CD4-positive, CD25-positive, alpha-beta regulatory T cell (primary cell): ENCODE measurements at regions not wholly inside any gene's neighbourhood (a gene's known extent, or its start where the extent isn't known, plus 50 kb on each side); places are given as distances from the start of the nearest gene placed in this dataset.
"Not testable (repeated sequence)": the region's sequence is repeated elsewhere in the genome, so short reads cannot be mapped to it uniquely, and the experiment has no call there.

ENCODE experiments used
- ATAC-seq, 2 donors: fragments of 150-1000 bp; cut with Tn5 transposase; one replicate each; pipeline ENCODE4 v1.10.0; 2021; ENCODE audit warnings: low read depth in 2 of 2, moderate number of reproducible peaks in 2 of 2, moderate library complexity in 1 of 2
- DNase-seq, 3 donors: peaks; one replicate each; pipeline versions ENCODE4 v3.0.0 to v3.0.0-alpha.2; 2012 to 2022; ENCODE audit warnings: mixed read lengths in 1 of 3
- H3K27ac ChIP-seq: one replicate; pipeline ENCODE4 v1.7.0; 2013; ENCODE audit warnings: mild to moderate bottlenecking, low read length; ENCODE audit not compliant: insufficient read depth, poor library complexity, severe bottlenecking
- H3K27me3 ChIP-seq: one replicate; pipeline ENCODE4 v1.7.0; 2013; ENCODE audit warnings: low read length; ENCODE audit not compliant: control insufficient read depth, insufficient read depth
- H3K36me3 ChIP-seq: one replicate; pipeline ENCODE4 v1.7.0; 2013; ENCODE audit warnings: mild to moderate bottlenecking, low read length, moderate library complexity; ENCODE audit not compliant: control insufficient read depth, insufficient read depth
- H3K4me1 ChIP-seq: 2 replicates; pipeline ENCODE4 v1.7.0; 2013; ENCODE audit warnings: mild to moderate bottlenecking, low read length; ENCODE audit not compliant: insufficient read depth, control insufficient read depth, poor library complexity, severe bottlenecking
- H3K4me3 ChIP-seq: one replicate; pipeline ENCODE4 v1.7.0; 2013; ENCODE audit warnings: low read depth, mild to moderate bottlenecking, low read length, moderate library complexity
- H3K9me3 ChIP-seq, 2 experiments: 1 replicate in 1 of 2; 2 replicates in 1 of 2; pipeline ENCODE4 v1.7.0; 2013; ENCODE audit warnings: low read length in 2 of 2, mild to moderate bottlenecking in 1 of 2, moderate library complexity in 1 of 2; ENCODE audit not compliant: control insufficient read depth in 2 of 2
- H3K27ac Mint-ChIP-seq, 3 donors: one replicate each; pipeline ENCODE4 v1.8.0; 2020 to 2022; ENCODE audit warnings: mild to moderate bottlenecking in 3 of 3, mixed read lengths in 3 of 3, moderate library complexity in 2 of 3
- H3K27me3 Mint-ChIP-seq: one replicate; pipeline ENCODE4 v1.8.0; 2022; ENCODE audit warnings: mild to moderate bottlenecking, mixed read lengths
- H3K36me3 Mint-ChIP-seq: one replicate; pipeline ENCODE4 v1.8.0; 2020; ENCODE audit warnings: mixed read lengths
- H3K4me1 Mint-ChIP-seq, 4 donors: one replicate each; pipeline ENCODE4 v1.8.0; 2020 to 2022; ENCODE audit warnings: mixed read lengths in 4 of 4, mild to moderate bottlenecking in 1 of 4
- H3K4me3 Mint-ChIP-seq, 4 donors: one replicate each; pipeline ENCODE4 v1.8.0; 2020 to 2022; ENCODE audit warnings: mild to moderate bottlenecking in 4 of 4, mixed read lengths in 4 of 4, moderate library complexity in 3 of 4
- H3K9me3 Mint-ChIP-seq, 7 donors: one replicate each; pipeline ENCODE4 v1.8.0; 2020 to 2022; ENCODE audit warnings: mixed read lengths in 7 of 7, mild to moderate bottlenecking in 3 of 7, moderate library complexity in 2 of 7

DNA sequence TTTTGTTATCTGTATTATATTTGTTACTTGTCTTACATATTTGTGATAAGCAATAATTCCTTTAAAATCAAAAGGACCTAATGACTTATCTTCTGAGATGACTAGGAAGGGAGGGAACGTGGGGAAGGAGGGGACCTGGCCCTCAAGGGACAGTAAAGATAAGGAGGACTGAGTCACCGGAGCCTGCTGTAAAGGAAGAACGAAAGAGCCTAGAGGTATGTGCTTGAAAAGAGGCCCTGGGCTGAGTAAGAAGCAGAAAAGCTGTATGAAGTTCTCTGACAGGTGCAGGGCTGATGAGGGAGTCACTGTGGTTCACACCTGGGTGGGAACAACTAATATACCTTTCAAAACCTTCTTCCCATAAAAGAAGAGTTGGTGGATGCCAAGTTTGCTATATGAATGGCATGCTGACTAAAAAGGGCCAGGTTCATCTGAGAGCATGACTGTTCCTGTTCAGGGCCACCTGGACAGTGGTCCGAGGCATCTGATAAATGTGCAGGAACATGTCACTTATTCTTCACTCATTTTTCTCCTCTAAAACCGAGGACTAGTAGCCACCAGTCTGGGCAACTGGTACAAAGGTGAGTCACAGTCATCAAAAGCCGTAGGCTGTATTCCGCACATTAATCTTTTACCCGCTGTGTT, 111.3 kb downstream of the TNFAIP3 start:
- no peaks in the 10 kb centered on the region for H3K27me3 ChIP-seq
- peaks cover 18% of the 10 kb centered on the region for H3K4me1 ChIP-seq
- no peaks in the 10 kb centered on the region for H3K36me3 Mint-ChIP-seq
- H3K4me3 ChIP-seq, result no peak overlapping the region
- H3K36me3 ChIP-seq, result no peaks in the 10 kb centered on the region
- H3K4me1 Mint-ChIP-seq, result peaks cover 7 to 45% (median 27%) of the 10 kb centered on the region in 4 donors
- no peak overlapping the region for H3K27ac ChIP-seq
- no peak overlapping the region for H3K4me3 Mint-ChIP-seq
- peak overlapping the region in 2 of 3 donors; percentile 34 to 70 for H3K27ac Mint-ChIP-seq
- DNase-seq (peak in 1 of 3 donors; percentile 26), ATAC-seq (no peak)
- no peaks in the 10 kb centered on the region for H3K27me3 Mint-ChIP-seq
- no peaks in the 10 kb centered on the region for H3K9me3 ChIP-seq
- H3K9me3 Mint-ChIP-seq, result no peaks in the 10 kb centered on the region

DNA sequence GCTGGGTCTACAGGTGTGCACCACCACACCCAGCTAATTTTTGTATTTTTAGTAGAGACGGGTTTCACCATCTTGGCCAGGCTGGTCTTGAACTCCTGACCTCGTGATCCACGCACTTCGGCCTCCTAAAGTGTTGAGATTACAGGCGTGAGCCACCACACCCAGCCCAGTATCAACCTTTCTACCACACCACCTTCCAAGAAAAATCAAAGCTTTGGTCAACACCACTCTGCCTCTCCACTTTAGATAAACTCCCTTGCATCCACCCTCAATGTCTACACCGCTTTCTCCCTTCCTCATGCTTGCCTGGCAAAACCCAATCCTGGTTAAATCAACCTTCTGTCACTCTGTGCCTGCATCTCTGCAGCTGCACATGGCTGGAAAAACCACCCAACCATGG, 112.2 kb downstream of the TNFAIP3 start:
- H3K36me3 Mint-ChIP-seq, H3K27ac Mint-ChIP-seq, ATAC-seq, H3K27me3 Mint-ChIP-seq, H3K4me3 ChIP-seq, H3K27me3 ChIP-seq, H3K9me3 ChIP-seq, H3K27ac ChIP-seq, H3K36me3 ChIP-seq, DNase-seq, H3K9me3 Mint-ChIP-seq, H3K4me3 Mint-ChIP-seq: not testable (repeated sequence)
- peaks cover 18% of the 10 kb centered on the region for H3K4me1 ChIP-seq
- peaks cover 7 to 52% (median 27%) of the 10 kb centered on the region in 4 donors for H3K4me1 Mint-ChIP-seq

DNA sequence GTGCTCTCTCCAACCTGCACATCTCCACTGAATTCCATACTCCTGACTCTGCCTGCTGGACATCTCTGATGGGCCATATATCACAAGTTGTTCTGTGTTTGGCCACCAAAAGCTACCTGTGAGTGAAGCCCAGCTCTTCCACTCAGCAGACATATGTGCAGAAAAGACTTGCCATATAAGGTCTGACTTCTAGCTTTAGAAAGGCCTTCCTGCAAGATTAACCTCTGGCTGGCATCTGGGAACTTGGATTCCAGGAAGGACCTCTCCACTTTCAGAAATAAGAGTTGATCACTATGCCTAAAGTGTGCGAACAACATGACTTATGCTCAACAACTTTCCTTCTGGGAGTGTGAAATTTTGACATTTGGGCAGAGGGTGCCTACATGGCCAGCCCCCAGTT, 113.7 kb downstream of the TNFAIP3 start:
- Histone ChIP-seq H3K4me3 (no peak overlapping the region), H3K27me3 (no peaks in the 10 kb centered on the region), H3K27ac (no peak overlapping the region), H3K9me3 (no peaks in the 10 kb centered on the region), H3K4me1 (peaks cover 8% of the 10 kb centered on the region), H3K36me3 (no peaks in the 10 kb centered on the region)
- Mint-ChIP-seq H3K4me3 (no peak overlapping the region), H3K36me3 (no peaks in the 10 kb centered on the region), H3K27me3 (no peaks in the 10 kb centered on the region), H3K27ac (no peak overlapping the region), H3K4me1 (peaks cover 2 to 37% (median 15%) of the 10 kb centered on the region in 4 donors), H3K9me3 (peaks cover 0 to 2% (median 0%) of the 10 kb centered on the region in 7 donors)
- ATAC-seq (no peak), DNase-seq (no peak)

DNA sequence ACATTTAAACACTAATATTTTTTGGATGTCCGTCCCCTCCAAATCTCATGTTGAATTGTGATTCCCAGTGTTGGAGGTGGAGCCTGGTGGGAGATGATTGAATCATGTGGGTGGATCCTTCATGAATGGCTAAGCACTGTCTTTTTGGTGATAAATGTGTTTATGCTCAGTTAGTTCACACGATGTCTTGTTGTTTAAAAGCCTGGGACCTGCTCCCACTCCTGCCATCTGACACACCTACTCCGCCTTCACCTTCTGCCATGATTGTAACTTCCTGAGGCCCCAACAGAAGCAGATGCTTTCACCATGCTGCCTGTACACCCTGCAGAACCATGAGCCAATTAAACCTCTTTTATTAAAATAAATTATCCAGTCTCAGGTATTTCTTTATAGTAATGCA, 114.7 kb downstream of the TNFAIP3 start:
- Histone ChIP-seq H3K4me3 (no peak overlapping the region), H3K36me3 (no peaks in the 10 kb centered on the region), H3K4me1 (peaks cover 3% of the 10 kb centered on the region), H3K27me3 (no peaks in the 10 kb centered on the region), H3K27ac (no peak overlapping the region), H3K9me3 (no peaks in the 10 kb centered on the region)
- Mint-ChIP-seq H3K9me3 (peaks cover 0 to 3% (median 0%) of the 10 kb centered on the region in 7 donors), H3K4me3 (no peak overlapping the region), H3K36me3 (no peaks in the 10 kb centered on the region), H3K4me1 (peaks cover 0 to 28% (median 9%) of the 10 kb centered on the region in 4 donors), H3K27ac (no peak overlapping the region), H3K27me3 (no peaks in the 10 kb centered on the region)
- no peak for DNase-seq
- ATAC-seq, result no peak

DNA sequence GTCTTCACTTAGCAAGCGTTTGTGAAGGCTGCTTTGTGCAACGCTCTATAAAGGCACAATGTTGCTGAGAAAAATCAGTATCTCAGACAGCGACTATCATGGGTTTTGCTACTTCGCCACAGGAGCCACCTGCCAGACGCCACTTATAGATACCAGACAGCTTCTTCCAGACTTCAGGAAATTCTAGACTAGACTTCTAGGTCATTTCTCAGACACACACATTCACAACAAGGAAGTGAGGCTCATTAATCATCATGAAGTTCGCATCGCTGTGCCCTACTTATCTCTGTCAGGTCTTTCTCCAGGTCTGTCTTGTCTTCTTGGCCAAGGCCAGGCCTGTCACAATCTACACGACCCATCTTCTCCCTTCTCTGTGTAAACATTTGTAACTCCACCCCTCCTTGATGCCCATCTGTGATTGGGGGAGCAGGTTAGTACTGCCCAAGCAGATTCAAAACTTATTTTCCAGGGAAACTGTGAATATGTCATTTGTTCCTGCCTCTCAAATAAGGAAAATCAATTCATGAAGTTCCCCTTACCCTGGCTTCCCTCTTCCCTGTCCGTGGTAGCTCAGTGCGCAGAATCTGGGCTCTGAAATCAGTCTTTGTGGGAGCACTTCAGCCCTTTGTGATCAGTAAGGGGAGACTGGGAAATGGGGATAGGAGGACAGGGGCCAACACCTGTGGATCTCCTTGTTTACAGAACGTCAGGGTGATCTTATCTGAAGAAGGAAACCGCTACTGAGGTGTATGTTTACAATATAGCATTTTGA, 115.5 kb downstream of the TNFAIP3 start:
- no peaks in the 10 kb centered on the region for H3K9me3 ChIP-seq
- no peak overlapping the region for H3K27ac ChIP-seq
- peaks cover 3% of the 10 kb centered on the region for H3K4me1 ChIP-seq
- no peaks in the 10 kb centered on the region for H3K36me3 Mint-ChIP-seq
- H3K27me3 ChIP-seq, result no peaks in the 10 kb centered on the region
- H3K36me3 ChIP-seq, result no peaks in the 10 kb centered on the region
- no peaks in the 10 kb centered on the region for H3K27me3 Mint-ChIP-seq
- no peak for DNase-seq
- peaks cover 0 to 3% (median 0%) of the 10 kb centered on the region in 7 donors for H3K9me3 Mint-ChIP-seq
- H3K4me3 Mint-ChIP-seq, result no peak overlapping the region
- no peak overlapping the region for H3K4me3 ChIP-seq
- ATAC-seq, result no peak
- peak overlapping the region in 1 of 3 donors; percentile 52 for H3K27ac Mint-ChIP-seq
- H3K4me1 Mint-ChIP-seq, result peaks cover 0 to 26% (median 7%) of the 10 kb centered on the region in 4 donors

DNA sequence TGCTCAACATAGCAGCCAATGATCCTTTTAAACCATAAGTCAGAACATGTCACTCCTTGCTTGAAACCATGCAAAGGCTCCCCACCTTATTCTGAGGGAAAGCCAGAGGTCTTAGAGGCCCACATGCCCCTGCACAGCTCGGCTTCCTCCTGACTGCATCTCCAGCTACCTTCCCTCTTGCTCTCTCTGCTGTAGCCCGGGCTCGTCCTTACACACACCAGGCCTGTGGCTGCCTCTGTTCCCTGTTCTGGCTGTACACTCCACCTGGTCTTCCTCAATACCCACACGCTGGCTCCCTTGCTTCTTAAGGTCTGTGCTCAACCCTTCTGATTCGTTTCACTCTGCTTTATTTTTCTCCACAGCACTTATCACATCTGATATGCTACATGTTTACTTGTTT, 116.2 kb downstream of the TNFAIP3 start:
- no peak overlapping the region for H3K4me3 Mint-ChIP-seq
- no peak for ATAC-seq
- Histone ChIP-seq H3K27me3 (no peaks in the 10 kb centered on the region), H3K9me3 (no peaks in the 10 kb centered on the region), H3K4me3 (no peak overlapping the region), H3K4me1 (peaks cover 3% of the 10 kb centered on the region), H3K27ac (no peak overlapping the region), H3K36me3 (no peaks in the 10 kb centered on the region)
- H3K27ac Mint-ChIP-seq, result peak overlapping the region in 1 of 3 donors; percentile 34
- H3K4me1 Mint-ChIP-seq, result peaks cover 0 to 22% (median 6%) of the 10 kb centered on the region in 4 donors
- peaks cover 0 to 3% (median 0%) of the 10 kb centered on the region in 7 donors for H3K9me3 Mint-ChIP-seq
- no peaks in the 10 kb centered on the region for H3K36me3 Mint-ChIP-seq
- peaks cover 5% of the 10 kb centered on the region for H3K27me3 Mint-ChIP-seq
- no peak for DNase-seq

DNA sequence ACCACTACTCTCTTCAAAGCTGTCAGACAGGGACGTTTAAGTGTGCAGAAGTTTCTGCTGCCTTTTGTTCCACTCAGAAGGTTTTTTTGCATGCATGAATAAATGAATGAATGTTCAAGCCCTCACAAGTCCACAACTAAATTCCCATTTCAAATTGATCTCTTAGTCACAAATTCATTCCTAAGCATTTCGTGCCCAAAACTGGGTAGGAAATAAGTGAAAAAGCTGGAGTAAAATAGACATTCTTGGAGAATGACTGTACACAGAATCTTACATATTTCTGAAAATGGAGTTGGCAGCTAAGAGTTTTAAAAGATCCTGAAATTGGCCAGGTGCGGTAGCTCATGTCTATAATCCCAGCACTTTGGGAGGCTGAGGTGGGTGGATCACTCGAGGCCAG, 117.6 kb downstream of the PERP start:
- H3K36me3 ChIP-seq, result no peaks in the 10 kb centered on the region
- Mint-ChIP-seq H3K27me3 (peaks cover 38% of the 10 kb centered on the region), H3K4me1 (no peaks in the 10 kb centered on the region), H3K9me3 (peaks cover 0 to 3% (median 0%) of the 10 kb centered on the region in 7 donors), H3K27ac (no peak overlapping the region), H3K4me3 (no peak overlapping the region), H3K36me3 (no peaks in the 10 kb centered on the region)
- DNase-seq (no peak), ATAC-seq (no peak)
- no peak overlapping the region for H3K4me3 ChIP-seq
- peaks cover 5% of the 10 kb centered on the region for H3K27me3 ChIP-seq
- no peaks in the 10 kb centered on the region for H3K9me3 ChIP-seq
- H3K27ac ChIP-seq, result no peak overlapping the region
- no peaks in the 10 kb centered on the region for H3K4me1 ChIP-seq
